HCT116 (cell line): ENCODE measurements at regions not wholly inside any gene's neighbourhood (a gene's known extent, or its start where the extent isn't known, plus 50 kb on each side); places are given as distances from the start of the nearest gene placed in this dataset.

Source experiments
- ATAC-seq: fragments of 200-7000 bp; cut with Tn5 transposase; 2 replicates; pipeline ENCODE4 v1.9.1; 2020; ENCODE audit warnings: mild to moderate bottlenecking, moderate library complexity
- BruUV-seq: library from RNA; stranded (reverse); fragments of 400-500 nt; replicated peaks from 2 replicates; lab custom pipeline; 2021; lab: Mats Ljungman, UMichigan
- CTCF ChIA-PET: fragments of 300-600 bp; sonication (Branson Sonifier 250); formaldehyde crosslinking; loops from one replicate; lab custom pipeline; 2021; ENCODE audit warnings: antibody characterized with exemption; lab: Charles Lee
- POLR2A ChIA-PET: fragments of 300-600, 350-600 bp; sonication (Branson Sonifier 250); formaldehyde crosslinking; loops from one replicate; lab custom pipeline; 2021; ENCODE audit warnings: antibody characterized with exemption; lab: Charles Lee
- RAD21 ChIA-PET, 2 experiments: fragments of 300-600 bp; sonication (Branson Sonifier 250); formaldehyde crosslinking; loops; one replicate each; lab custom pipeline; 2023; ENCODE audit warnings: low total read pairs in 2 of 2; ENCODE audit not compliant: uncharacterized antibody in 2 of 2, unreplicated experiment in 2 of 2, low non-redundant PET in 1 of 2; lab: Charles Lee
- DNase-seq: peaks from one replicate; pipeline ENCODE4 v3.0.0-alpha.2; 2010; ENCODE audit warnings: low read depth, low spot score
- H2AFZ ChIP-seq: fragments of 200-600 bp; shearing (Covaris generic), sonication (generic); 2 replicates; pipeline ENCODE4 v1.6.1; 2017; ENCODE audit warnings: low read depth, mixed run types, mixed read lengths, antibody characterized with exemption, low read length; ENCODE audit not compliant: poor library complexity, severe bottlenecking
- H3K27ac ChIP-seq: 2 replicates; pipeline ENCODE4 v1.5.1; 2012; ENCODE audit warnings: low read depth, low read length
- H3K27me3 ChIP-seq: fragments of 200-600 bp; sonication (generic); 2 replicates; pipeline ENCODE4 v1.6.1; 2016; ENCODE audit warnings: mixed run types, low read length, mixed read lengths; ENCODE audit not compliant: insufficient read depth
- H3K36me3 ChIP-seq, 2 experiments: fragments of 200-500 bp in 1 of 2; fragments of 200-600 bp in 1 of 2; sonication (Bioruptor generic) in 1 of 2; sonication (generic) in 1 of 2; 2 replicates each; pipeline versions ENCODE4 v1.5.1 to v1.6.1; 2014 to 2016; ENCODE audit warnings: low read length in 2 of 2, inconsistent platforms in 1 of 2, mixed read lengths in 1 of 2, mixed run types in 1 of 2; ENCODE audit not compliant: insufficient read depth in 2 of 2, control insufficient read depth in 1 of 2
- H3K4me1 ChIP-seq, 2 experiments: fragments of 200-600 bp in 1 of 2; sonication (generic) in 1 of 2; 2 replicates each; pipeline versions ENCODE4 v1.5.1 to v1.6.1; 2012 to 2017; ENCODE audit warnings: low read length in 2 of 2, inconsistent platforms in 1 of 2, mild to moderate bottlenecking in 1 of 2, mixed read lengths in 1 of 2, mixed run types in 1 of 2, moderate library complexity in 1 of 2; ENCODE audit not compliant: insufficient read depth in 2 of 2, control insufficient read depth in 1 of 2
- H3K4me2 ChIP-seq: fragments of 200-600 bp; sonication (generic); 2 replicates; pipeline ENCODE4 v1.6.1; 2017; ENCODE audit warnings: mixed run types, low read length, mixed read lengths
- H3K4me3 ChIP-seq, 2 experiments: fragments of 200-600 bp in 1 of 2; sonication (generic) in 1 of 2; replicated peaks in 1 of 2; 2 replicates each; pipeline ENCODE4 v1.5.1; 2011 to 2016; ENCODE audit warnings: low read length in 2 of 2, control low read depth in 1 of 2, low read depth in 1 of 2, mild to moderate bottlenecking in 1 of 2, mixed read lengths in 1 of 2, mixed run types in 1 of 2
- H3K79me2 ChIP-seq: fragments of 200-600 bp; sonication (generic); 2 replicates; pipeline ENCODE4 v1.6.1; 2017; ENCODE audit warnings: mild to moderate bottlenecking, mixed run types, low read length, moderate library complexity, mixed read lengths; ENCODE audit not compliant: insufficient read depth
- H3K9ac ChIP-seq: fragments of 200-600 bp; sonication (generic); 2 replicates; pipeline ENCODE4 v1.6.1; 2016; ENCODE audit warnings: low read length, mixed read lengths
- H3K9me2 ChIP-seq: fragments of 200-600 bp; sonication (generic), shearing (Covaris generic); 2 replicates; pipeline ENCODE4 v1.6.1; 2017; ENCODE audit warnings: mixed run types, mild to moderate bottlenecking, moderate library complexity; ENCODE audit not compliant: insufficient read depth
- H3K9me3 ChIP-seq, 2 experiments: fragments of 200-500 bp in 1 of 2; fragments of 200-600 bp in 1 of 2; sonication (Bioruptor generic) in 1 of 2; sonication (generic) in 1 of 2; 2 replicates each; pipeline ENCODE4 v1.6.1; 2014 to 2017; ENCODE audit warnings: low read length in 2 of 2, mixed read lengths in 2 of 2, inconsistent platforms in 1 of 2, low read depth in 1 of 2, mild to moderate bottlenecking in 1 of 2, mixed run types in 1 of 2, moderate library complexity in 1 of 2; ENCODE audit not compliant: control insufficient read depth in 1 of 2, insufficient read depth in 1 of 2
- H4K20me1 ChIP-seq: fragments of 200-600 bp; sonication (generic), shearing (Covaris generic); 2 replicates; pipeline ENCODE4 v1.6.1; 2017; ENCODE audit warnings: mixed run types, mild to moderate bottlenecking, moderate library complexity; ENCODE audit not compliant: insufficient read depth
- CEBPB ChIP-seq: IDR thresholded peaks from 2 replicates; pipeline ENCODE4 v1.6.1; 2012; ENCODE audit warnings: low read depth
- EGR1 ChIP-seq: IDR thresholded peaks from 2 replicates; pipeline ENCODE4 v1.6.1; 2012; ENCODE audit warnings: low read depth
- EZH2phosphoT487 ChIP-seq: fragments of 200-600 bp; IDR thresholded peaks from 2 replicates; pipeline ENCODE4 v1.6.1; 2018; ENCODE audit warnings: antibody characterized with exemption, borderline replicate concordance
- FOSL1 ChIP-seq: IDR thresholded peaks from 2 replicates; pipeline ENCODE4 v1.6.1; 2012; ENCODE audit warnings: low read depth
- POLR2A ChIP-seq: IDR thresholded peaks from 2 replicates; pipeline ENCODE4 v1.7.0; 2011; ENCODE audit warnings: borderline replicate concordance; ENCODE audit not compliant: insufficient read depth, insufficient read length; ENCODE audit errors: extremely low read depth
- POLR2AphosphoS5 ChIP-seq: IDR thresholded peaks from 2 replicates; pipeline ENCODE4 v1.6.1; 2011; ENCODE audit warnings: mild to moderate bottlenecking, low read depth, low read length, moderate library complexity
- RAD21 ChIP-seq: IDR thresholded peaks from 2 replicates; pipeline ENCODE4 v1.6.1; 2012; ENCODE audit warnings: low read depth, mild to moderate bottlenecking
- SP1 ChIP-seq: IDR thresholded peaks from 2 replicates; pipeline ENCODE4 v1.6.1; 2012; ENCODE audit warnings: low read depth
- SRF ChIP-seq: IDR thresholded peaks from 2 replicates; pipeline ENCODE4 v1.6.1; 2012; ENCODE audit warnings: low read depth
- TCF7L2 ChIP-seq: IDR thresholded peaks from 2 replicates; pipeline ENCODE4 v1.7.0; 2011; ENCODE audit warnings: borderline replicate concordance, inconsistent platforms; ENCODE audit not compliant: insufficient read depth, insufficient read length; ENCODE audit errors: extremely low read depth
- ZBTB33 ChIP-seq: IDR thresholded peaks from 2 replicates; pipeline ENCODE4 v1.6.1; 2011; ENCODE audit warnings: mild to moderate bottlenecking, low read length, moderate library complexity; ENCODE audit not compliant: insufficient replicate concordance; ENCODE audit errors: extremely low read depth
- ZFX ChIP-seq: fragments of 450-650 bp; IDR thresholded peaks from 2 replicates; pipeline ENCODE4 v1.6.1; 2017
- ZNF274 ChIP-seq: fragments of 200-500 bp; sonication (Bioruptor generic); IDR thresholded peaks from 2 replicates; pipeline ENCODE4 v1.6.1; 2014; ENCODE audit warnings: mild to moderate bottlenecking, low read depth, low read length, inconsistent platforms
- intact Hi-C: fragments of 100-400 bp; cut with micrococcal nuclease; formaldehyde crosslinking; loops from 2 replicates; pipeline ENCODE4 v1.10.0; 2022

GRCh38 chr1:200252531-200252930, 157.3 kb downstream of the ZNF281 start:
- RAD21 ChIA-PET, result no interaction called here
- intact Hi-C loops, result no loop called here
- POLR2A ChIA-PET, result no interaction called here
- no peaks in the 10 kb centered on the region for H3K4me1 ChIP-seq
- no peaks in the 10 kb centered on the region for H3K79me2 ChIP-seq
- no peak overlapping the region for H2AFZ ChIP-seq
- H4K20me1 ChIP-seq, result no peaks in the 10 kb centered on the region
- no peaks in the 10 kb centered on the region for H3K36me3 ChIP-seq
- no peak for TF ChIP-seq EZH2phosphoT487
- no peak for TF ChIP-seq SP1
- TF ChIP-seq ZBTB33, result no peak
- no peak for TF ChIP-seq ZNF274
- no peak for TF ChIP-seq POLR2A
- TF ChIP-seq FOSL1, result no peak
- no peak for TF ChIP-seq RAD21
- TF ChIP-seq EGR1, result no peak
- no peak for TF ChIP-seq POLR2AphosphoS5
- TF ChIP-seq ZFX, result no peak
- no peak for TF ChIP-seq SRF
- TF ChIP-seq CEBPB, result no peak
- no peak for TF ChIP-seq TCF7L2
- no peaks in the 10 kb centered on the region for H3K27me3 ChIP-seq
- BruUV-seq, result no TSS peak
- no peaks in the 10 kb centered on the region for H3K9me3 ChIP-seq
- CTCF ChIA-PET, result no interaction called here
- H3K27ac ChIP-seq, result no peak overlapping the region
- DNase-seq, result no peak
- H3K9ac ChIP-seq, result no peak overlapping the region
- no peaks in the 10 kb centered on the region for H3K9me2 ChIP-seq
- H3K4me3 ChIP-seq, result no peak overlapping the region
- H3K4me2 ChIP-seq, result no peak overlapping the region
- no peak for ATAC-seq
